GM12892 (cell line): ENCODE measurements at regions not wholly inside any gene's neighbourhood (a gene's known extent, or its start where the extent isn't known, plus 50 kb on each side); places are given as distances from the start of the nearest gene placed in this dataset.
"Not testable (repeated sequence)": the region's sequence is repeated elsewhere in the genome, so short reads cannot be mapped to it uniquely, and the experiment has no call there.

Source experiments
- DNase-seq: peaks from one replicate; pipeline ENCODE4 v3.0.0; 2011; ENCODE audit not compliant: insufficient read length
- FAIRE-seq: peaks from 2 replicates; lab custom pipeline; 2011; peaks lifted over from hg19 to GRCh38; lab: Jason Lieb, UNC
- POLR2A ChIP-seq: IDR thresholded peaks from 2 replicates; pipeline ENCODE4 v1.6.1; 2011; ENCODE audit warnings: low read depth, low read length, control low read depth
- POLR2AphosphoS5 ChIP-seq: IDR thresholded peaks from 2 replicates; pipeline ENCODE4 v1.6.1; 2011; ENCODE audit warnings: low read depth, low read length, control low read depth
- TAF1 ChIP-seq: IDR thresholded peaks from 2 replicates; pipeline ENCODE4 v1.6.1; 2011; ENCODE audit warnings: low read depth, mild to moderate bottlenecking, control low read depth, low read length, borderline replicate concordance

DNA sequence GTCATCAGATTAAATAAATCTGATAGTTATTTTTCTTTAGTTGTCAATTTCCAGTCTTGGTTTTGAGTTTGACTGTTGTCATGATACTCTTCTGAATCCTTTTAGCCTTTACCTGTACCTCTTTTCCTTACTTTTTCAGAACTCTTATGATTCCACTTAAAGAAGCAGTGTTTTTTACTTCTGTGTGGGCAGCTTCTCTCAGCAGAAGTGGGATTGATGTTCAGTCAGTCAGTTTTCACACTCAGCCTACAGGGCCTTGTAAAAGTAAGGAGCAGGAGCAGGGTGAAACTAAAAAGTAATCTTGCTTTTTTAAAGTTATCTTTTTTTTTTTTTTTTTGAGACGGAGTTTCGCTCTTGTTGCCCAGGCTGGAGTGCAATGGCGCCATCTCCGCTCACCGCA, 75.1 kb downstream of the HAUS1 start:
- TF ChIP-seq TAF1 (no peak), POLR2A (no peak), POLR2AphosphoS5 (no peak)
- no peak for FAIRE-seq
- DNase-seq, result no peak

DNA sequence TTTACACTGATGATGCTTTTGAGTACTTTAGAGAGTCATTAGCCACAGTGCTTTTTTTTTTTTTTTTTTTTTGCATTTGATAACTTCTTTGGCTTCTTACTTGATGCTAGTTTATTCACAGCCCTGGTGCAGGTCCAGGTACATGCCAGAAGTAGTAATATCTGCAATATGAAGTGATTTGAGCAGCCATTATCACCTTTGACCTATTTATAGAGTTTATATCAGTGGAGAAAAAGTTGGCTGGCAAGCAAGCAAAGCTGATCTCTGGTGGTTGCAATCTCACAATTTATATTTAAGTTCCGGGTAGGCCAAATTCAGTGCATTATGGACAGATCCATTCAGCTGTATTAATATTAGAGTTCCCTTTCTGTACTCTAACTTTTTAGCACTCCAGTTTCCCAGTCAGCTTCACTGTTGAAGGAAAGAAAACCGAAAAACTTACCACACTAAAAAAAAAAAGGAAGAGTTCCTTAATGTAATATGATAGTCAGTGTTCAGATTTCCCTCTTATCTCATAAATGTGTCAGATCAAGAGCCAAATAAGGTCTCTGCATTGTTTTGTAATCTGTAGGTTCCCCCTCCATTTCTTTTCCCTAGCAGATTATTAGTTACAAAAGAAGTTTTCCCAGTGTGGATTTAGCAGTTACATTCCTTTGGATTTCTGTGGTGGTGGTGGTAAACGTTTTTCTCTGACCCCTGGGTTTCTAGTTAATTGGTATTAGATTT, 78.6 kb downstream of the HAUS1 start:
- TF ChIP-seq TAF1 (no peak), POLR2A (no peak), POLR2AphosphoS5 (no peak)
- DNase-seq, result no peak
- FAIRE-seq, result no peak

DNA sequence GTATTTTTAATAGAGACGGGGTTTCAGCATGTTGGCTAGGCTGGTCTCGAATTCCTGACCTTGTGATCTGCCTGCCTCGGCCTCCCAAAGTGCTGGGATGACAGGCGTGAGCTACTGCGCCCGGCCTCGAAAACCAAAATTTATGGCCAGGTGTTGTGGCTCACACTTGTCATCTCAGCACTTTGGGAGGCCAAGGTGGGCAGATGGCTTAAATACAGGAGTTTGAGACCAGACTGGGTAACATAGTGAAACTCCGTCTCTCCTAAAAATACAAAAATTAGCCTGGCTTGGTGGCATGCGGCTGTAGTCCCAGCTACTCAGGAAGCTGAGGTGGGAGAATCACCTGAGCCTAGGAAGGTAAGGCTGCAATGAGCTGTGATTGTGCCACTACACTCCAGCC, 80.1 kb downstream of the HAUS1 start:
- not testable (repeated sequence) for DNase-seq, FAIRE-seq

DNA sequence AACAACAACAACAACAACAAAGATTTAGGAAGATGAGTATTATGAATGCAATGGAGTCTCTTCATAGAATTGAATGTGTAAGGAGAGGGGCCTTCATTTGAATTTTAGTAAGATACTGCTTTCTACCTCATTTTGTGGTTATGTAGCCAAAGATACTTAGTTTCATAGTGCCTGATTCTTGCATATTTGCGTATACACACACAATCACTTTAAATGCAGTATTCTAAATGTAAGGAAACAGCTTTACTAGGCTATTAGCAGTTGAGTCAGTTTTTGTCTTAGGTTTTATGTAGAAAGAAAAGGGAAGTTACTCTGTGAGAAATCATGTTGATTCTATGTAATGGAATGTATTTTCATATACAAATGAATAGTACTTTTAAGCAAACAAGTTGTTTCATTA, 80.5 kb downstream of the HAUS1 start:
- DNase-seq (no peak), FAIRE-seq (no peak)
- no peak for TF ChIP-seq POLR2AphosphoS5
- no peak for TF ChIP-seq TAF1

DNA sequence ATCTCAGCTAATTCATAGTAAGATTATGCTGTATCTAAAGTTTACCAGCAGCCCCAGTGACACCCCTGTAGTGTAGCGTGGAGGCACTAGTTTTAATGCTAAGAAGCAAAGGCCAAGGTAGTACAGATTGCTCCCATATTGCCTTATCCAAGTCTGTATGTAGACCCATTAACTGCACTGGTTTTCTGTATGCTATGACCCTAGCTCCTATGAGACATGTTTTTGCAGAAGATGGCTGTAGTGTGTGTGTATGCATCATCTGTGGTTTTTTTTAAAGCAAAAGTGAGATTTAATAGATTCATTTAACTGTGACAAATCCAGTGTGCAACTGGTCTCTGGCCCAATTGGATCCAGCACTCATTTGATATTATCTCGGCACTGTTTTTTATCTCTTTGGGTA, 86.5 kb downstream of the HAUS1 start:
- FAIRE-seq, result no peak
- TF ChIP-seq TAF1 (no peak), POLR2A (no peak), POLR2AphosphoS5 (no peak)
- DNase-seq, result no peak

DNA sequence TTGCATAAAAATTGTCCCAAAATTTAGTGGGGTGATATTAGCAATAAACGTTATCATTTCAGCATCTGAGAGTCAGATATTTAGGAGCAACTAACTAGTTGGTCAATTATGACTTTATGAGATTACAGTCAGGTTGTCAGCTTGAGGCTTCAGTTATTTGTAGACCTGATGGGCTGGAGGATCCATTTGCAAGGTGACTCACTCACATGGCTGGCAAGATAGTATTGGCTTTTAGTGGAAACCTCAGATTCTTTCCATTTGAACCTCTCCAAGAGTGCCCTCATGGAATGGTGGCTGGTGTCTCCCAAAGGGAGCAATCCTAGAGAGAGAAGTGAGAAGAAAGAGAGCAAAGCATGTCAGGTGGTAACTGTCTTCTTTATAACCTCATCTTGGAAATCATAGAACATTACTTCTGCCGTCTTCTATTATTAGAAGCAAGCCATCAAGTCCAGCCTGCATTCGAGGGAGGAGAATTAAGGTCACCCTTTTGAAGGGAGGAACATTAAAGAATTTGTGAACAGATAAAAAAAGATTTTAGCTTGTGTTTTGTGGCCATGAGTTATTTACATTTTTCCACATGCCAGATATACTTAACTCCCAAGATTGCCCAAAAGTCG, 92.5 kb downstream of the HAUS1 start:
- FAIRE-seq (no peak), DNase-seq (no peak)
- no peak for TF ChIP-seq POLR2AphosphoS5

DNA sequence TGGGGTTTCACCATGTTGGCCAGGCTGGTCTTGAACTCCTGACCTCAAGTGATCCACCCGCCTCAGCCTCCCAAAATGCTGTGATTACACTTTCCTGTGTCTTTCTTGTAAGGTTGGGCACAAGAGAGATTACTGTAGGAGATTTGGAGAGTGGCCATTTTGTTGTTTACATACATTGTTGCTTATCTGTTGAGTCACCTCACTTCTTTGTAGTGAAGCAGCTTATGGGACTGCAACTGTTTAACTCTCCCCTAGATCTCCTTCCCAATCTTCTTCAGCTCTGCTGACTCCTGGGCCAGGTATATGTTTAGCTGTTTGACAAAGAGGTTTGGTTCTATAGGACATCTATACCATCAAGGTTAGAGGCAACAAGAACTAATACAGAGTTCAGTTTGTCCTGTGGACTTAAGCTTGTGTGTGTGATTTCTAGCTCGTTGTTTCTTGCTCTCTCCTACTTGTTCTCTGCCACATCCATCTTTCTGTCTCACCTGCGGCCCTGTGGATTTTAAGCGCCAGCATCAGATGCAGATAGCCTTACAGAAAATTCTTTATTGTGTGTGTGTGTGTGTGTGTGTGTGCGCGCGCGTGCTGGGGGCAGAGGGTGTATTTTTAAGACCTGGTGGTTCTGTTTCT, 95.4 kb downstream of the HAUS1 start:
- FAIRE-seq (no peak), DNase-seq (no peak)
- no peak for TF ChIP-seq POLR2A
- TF ChIP-seq POLR2AphosphoS5, result no peak
- no peak for TF ChIP-seq TAF1

DNA sequence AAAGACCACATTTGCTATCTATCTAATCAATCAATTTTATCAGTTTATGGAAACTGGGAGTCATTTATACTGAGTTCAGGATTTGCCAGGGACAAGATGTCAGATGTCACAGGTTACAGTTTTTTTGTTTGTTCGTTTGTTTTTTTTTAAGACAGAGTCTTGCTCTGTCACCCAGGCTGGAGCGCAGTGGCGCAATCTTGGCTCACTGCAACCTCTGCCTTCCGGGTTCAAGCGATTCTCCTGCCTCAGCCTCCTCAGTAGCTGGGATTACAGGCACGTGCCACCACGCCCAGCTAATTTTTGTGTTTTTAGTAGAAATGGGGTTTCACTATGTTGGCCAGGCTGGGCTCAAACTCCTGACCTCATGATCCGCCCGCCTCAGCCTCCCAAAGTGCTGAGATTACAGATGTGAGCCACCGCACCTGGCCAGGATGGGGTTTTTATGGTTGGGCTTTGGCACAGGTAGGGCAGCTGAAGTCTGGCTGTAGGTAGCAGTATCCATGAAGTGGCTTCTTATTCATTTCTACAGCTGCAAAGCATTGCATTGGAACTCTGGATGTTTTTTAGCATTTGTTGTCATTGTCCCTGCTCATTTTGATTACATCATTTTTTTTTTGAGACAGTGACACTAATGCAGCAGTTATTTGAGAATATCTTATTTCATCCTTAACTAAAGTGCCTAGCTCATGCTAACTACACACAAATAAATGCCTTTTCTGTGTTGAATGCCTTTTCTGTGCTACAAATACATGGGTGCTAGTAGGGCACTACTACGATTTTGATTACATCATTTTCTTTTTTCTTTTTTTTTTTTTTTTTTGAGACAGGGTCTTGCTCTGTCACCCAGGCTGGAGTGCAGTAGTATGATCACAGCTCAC, 96.2 kb downstream of the HAUS1 start:
- not testable (repeated sequence) for FAIRE-seq, DNase-seq

DNA sequence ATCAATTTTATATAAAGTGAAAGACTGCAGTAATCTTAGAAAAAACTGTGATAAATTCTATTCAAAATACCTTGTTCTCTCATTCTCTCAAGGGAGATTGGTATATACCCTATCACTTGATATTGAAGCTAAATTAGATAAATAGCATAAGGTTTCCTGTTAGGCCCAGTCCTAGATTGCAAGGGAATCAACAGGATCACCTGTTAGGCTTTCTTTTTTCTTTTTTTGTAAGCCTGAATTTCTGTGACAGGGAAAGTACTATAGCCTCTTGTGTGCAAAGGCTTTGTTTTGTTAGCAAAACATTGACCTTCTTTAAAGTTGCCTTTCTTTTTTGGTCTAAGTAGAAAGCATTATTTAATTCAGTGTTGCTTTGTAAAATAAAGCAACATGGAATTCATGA, 100.0 kb downstream of the HAUS1 start:
- no peak for DNase-seq
- no peak for FAIRE-seq
- TF ChIP-seq POLR2AphosphoS5 (no peak), POLR2A (no peak), TAF1 (no peak)

DNA sequence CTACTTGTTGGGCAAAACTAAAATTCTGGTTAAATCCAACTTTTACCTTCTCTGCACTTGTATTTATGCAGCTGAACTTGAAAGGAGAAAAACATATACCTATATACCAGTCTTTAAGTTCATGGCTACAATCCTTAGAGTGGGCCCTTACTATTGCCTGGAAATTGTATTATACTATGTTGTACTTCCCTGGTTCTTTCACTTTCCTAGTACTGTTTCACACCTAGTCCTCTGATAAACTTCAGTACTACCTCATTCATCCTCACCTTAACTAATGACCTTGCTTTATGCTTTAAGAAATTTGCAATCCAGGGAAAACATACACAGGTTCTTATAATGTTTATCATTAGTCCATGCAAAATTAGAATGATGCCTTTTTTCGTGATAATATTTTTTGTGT, 103.8 kb downstream of the HAUS1 start:
- FAIRE-seq (no peak), DNase-seq (no peak)
- no peak for TF ChIP-seq POLR2A
- TF ChIP-seq TAF1, result no peak
- no peak for TF ChIP-seq POLR2AphosphoS5

DNA sequence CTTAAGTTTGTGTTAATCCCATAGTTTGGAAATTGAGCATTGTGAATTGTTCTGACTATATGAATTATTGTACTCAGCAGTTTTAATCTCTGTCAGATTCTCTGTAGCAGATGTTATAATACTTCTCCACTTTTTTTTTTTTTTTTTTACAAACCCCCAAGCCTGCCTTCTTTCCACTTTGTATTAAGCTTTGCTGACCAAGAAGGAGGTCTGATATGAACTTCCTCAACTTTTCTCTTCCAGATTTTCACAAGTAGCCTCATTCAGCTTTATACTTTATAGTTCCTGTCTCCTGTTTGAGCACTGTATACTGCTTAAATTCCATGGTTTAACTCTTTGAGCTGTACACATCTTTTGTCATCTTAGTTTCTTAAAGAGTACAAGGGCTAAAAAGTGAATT, 105.0 kb downstream of the HAUS1 start:
- no peak for FAIRE-seq
- no peak for DNase-seq
- TF ChIP-seq POLR2AphosphoS5, result no peak
- no peak for TF ChIP-seq TAF1
- no peak for TF ChIP-seq POLR2A

DNA sequence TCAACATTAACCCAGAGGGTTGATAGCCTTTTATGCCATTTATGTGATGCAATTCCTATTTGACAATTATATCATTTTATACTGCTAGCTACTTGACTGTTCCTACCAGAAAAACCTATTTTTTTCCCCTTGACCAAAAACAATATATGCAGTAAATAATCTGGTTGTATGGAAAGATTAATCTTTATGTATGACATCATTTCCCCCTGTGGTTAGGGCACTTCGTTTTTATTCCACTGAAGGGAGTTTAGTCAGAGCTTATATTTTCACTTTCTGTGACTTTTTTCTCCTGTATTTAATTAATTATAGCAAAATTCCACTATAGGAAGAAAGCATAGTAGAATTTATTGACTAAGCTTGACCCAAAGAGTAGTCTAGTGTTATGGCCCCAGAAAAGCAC, 107.6 kb downstream of the HAUS1 start:
- DNase-seq, result no peak
- no peak for FAIRE-seq
- TF ChIP-seq TAF1 (no peak), POLR2AphosphoS5 (no peak), POLR2A (no peak)
